H1 (cell line): ENCODE measurements at regions not wholly inside any gene's neighbourhood (a gene's known extent, or its start where the extent isn't known, plus 50 kb on each side); places are given as distances from the start of the nearest gene placed in this dataset.

ENCODE experiments used
- CTCF ChIA-PET: fragments of 300-600 bp; sonication (Branson Sonifier 250); formaldehyde crosslinking; loops from one replicate; lab custom pipeline; 2021; ENCODE audit not compliant: partially characterized antibody; lab: Charles Lee
- POLR2A ChIA-PET: fragments of 300-600 bp; sonication (Branson Sonifier 250); formaldehyde crosslinking; loops from one replicate; lab custom pipeline; 2021; ENCODE audit warnings: inconsistent platforms; ENCODE audit not compliant: partially characterized antibody; lab: Charles Lee
- DNase-seq, 2 experiments: peaks; one replicate each; pipeline versions ENCODE4 v3.0.0 to v3.0.0-alpha.2; 2010 to 2022; ENCODE audit warnings: low spot score in 2 of 2, low read depth in 1 of 2, mixed read lengths in 1 of 2
- FAIRE-seq: peaks from 2 replicates; lab custom pipeline; 2011; peaks lifted over from hg19 to GRCh38; lab: Jason Lieb, UNC
- H2AFZ ChIP-seq: 2 replicates; pipeline ENCODE4 v1.8.1; 2012; ENCODE audit warnings: low read length, inconsistent platforms
- H2AK5ac ChIP-seq: 2 replicates; pipeline ENCODE4 v1.6.1; 2013; ENCODE audit warnings: low read depth, low read length
- H2BK120ac ChIP-seq: replicated peaks from 2 replicates; pipeline ENCODE3; 2013; ENCODE audit warnings: low read depth, low read length, inconsistent platforms
- H2BK12ac ChIP-seq: 2 replicates; pipeline ENCODE4 v1.6.1; 2013; ENCODE audit warnings: low read depth, low read length
- H2BK15ac ChIP-seq: 2 replicates; pipeline ENCODE4 v1.6.1; 2013; ENCODE audit warnings: low read length
- H2BK20ac ChIP-seq: 2 replicates; pipeline ENCODE4 v1.6.1; 2013; ENCODE audit warnings: low read length
- H2BK5ac ChIP-seq: 2 replicates; pipeline ENCODE4 v1.6.1; 2013; ENCODE audit warnings: low read depth, low read length
- H3K14ac ChIP-seq: 2 replicates; pipeline ENCODE4 v1.6.1; 2013; ENCODE audit warnings: inconsistent platforms; ENCODE audit not compliant: insufficient read length
- H3K18ac ChIP-seq: 2 replicates; pipeline ENCODE4 v1.6.1; 2013; ENCODE audit warnings: low read length; ENCODE audit errors: extremely low read depth
- H3K23ac ChIP-seq: 2 replicates; pipeline ENCODE4 v1.6.1; 2013; ENCODE audit warnings: inconsistent platforms; ENCODE audit not compliant: insufficient read length
- H3K23me2 ChIP-seq: 2 replicates; pipeline ENCODE4 v1.6.1; 2013; ENCODE audit warnings: low read depth, low read length
- H3K27ac ChIP-seq: 2 replicates; pipeline ENCODE4 v1.6.1; 2011; ENCODE audit warnings: low read depth, low read length, inconsistent platforms
- H3K27me3 ChIP-seq, 4 experiments: replicated peaks in 1 of 4; 1 replicate in 1 of 4; 2 replicates in 3 of 4; pipeline versions ENCODE4 v1.6.1 to v1.8.1; 2011 to 2013; ENCODE audit warnings: low read length in 3 of 4, mild to moderate bottlenecking in 3 of 4, inconsistent platforms in 2 of 4, mixed read lengths in 2 of 4, moderate library complexity in 1 of 4; ENCODE audit not compliant: control insufficient read depth in 3 of 4, insufficient read depth in 3 of 4; ENCODE audit errors: extremely low read depth in 1 of 4
- H3K36me3 ChIP-seq, 4 experiments: 2 replicates each; pipeline versions ENCODE4 v1.6.1 to v1.8.1; 2011 to 2013; ENCODE audit warnings: mild to moderate bottlenecking in 4 of 4, low read length in 3 of 4, moderate library complexity in 2 of 4, control low read depth in 1 of 4, inconsistent platforms in 1 of 4; ENCODE audit not compliant: insufficient read depth in 4 of 4, control insufficient read depth in 2 of 4
- H3K4ac ChIP-seq: replicated peaks from 2 replicates; pipeline ENCODE3; 2013; ENCODE audit warnings: low read length, low read depth, mixed read lengths, inconsistent platforms; ENCODE audit not compliant: insufficient read length
- H3K4me1 ChIP-seq, 4 experiments: replicated peaks in 1 of 4; 1 replicate in 1 of 4; 2 replicates in 3 of 4; pipeline versions ENCODE4 v1.6.1 to v1.8.1; 2011 to 2013; ENCODE audit warnings: low read length in 3 of 4, inconsistent platforms in 2 of 4, mixed read lengths in 1 of 4; ENCODE audit not compliant: insufficient read depth in 4 of 4, control insufficient read depth in 3 of 4
- H3K4me2 ChIP-seq, 2 experiments: 2 replicates each; pipeline versions ENCODE4 v1.6.1 to v1.8.1; 2011 to 2013; ENCODE audit warnings: low read depth in 2 of 2, low read length in 2 of 2, control low read depth in 1 of 2, inconsistent platforms in 1 of 2, mild to moderate bottlenecking in 1 of 2; ENCODE audit not compliant: insufficient read depth in 1 of 2
- H3K4me3 ChIP-seq, 4 experiments: fragments of 200-600, 300-600 bp in 1 of 4; sonication (generic), shearing (Covaris generic), sonication (Bioruptor Twin) in 1 of 4; 2 replicates each; pipeline versions ENCODE4 v1.5.1 to v1.8.1; 2011 to 2016; ENCODE audit warnings: low read length in 4 of 4, low read depth in 3 of 4, control low read depth in 2 of 4, inconsistent platforms in 2 of 4, mild to moderate bottlenecking in 2 of 4, mixed read lengths in 1 of 4, moderate library complexity in 1 of 4; ENCODE audit not compliant: insufficient read depth in 2 of 4; ENCODE audit errors: extremely low read depth in 1 of 4
- H3K56ac ChIP-seq: replicated peaks from 2 replicates; pipeline ENCODE3; 2013; ENCODE audit warnings: low read depth, mild to moderate bottlenecking, mixed read lengths, low read length, inconsistent platforms; ENCODE audit not compliant: insufficient read length
- H3K79me1 ChIP-seq: 2 replicates; pipeline ENCODE4 v1.6.1; 2013; ENCODE audit warnings: low read depth, low read length, control low read depth
- H3K79me2 ChIP-seq, 2 experiments: 2 replicates each; pipeline versions ENCODE4 v1.6.1 to v1.8.1; 2012 to 2013; ENCODE audit warnings: low read length in 2 of 2, mild to moderate bottlenecking in 2 of 2, inconsistent platforms in 1 of 2; ENCODE audit not compliant: insufficient read depth in 2 of 2, control insufficient read depth in 1 of 2
- H3K9ac ChIP-seq, 4 experiments: replicated peaks in 1 of 4; 1 replicate in 1 of 4; 2 replicates in 3 of 4; pipeline versions ENCODE4 v1.6.1 to v1.8.1; 2011 to 2013; ENCODE audit warnings: low read depth in 3 of 4, low read length in 3 of 4, control low read depth in 2 of 4, mild to moderate bottlenecking in 2 of 4, moderate library complexity in 2 of 4, inconsistent platforms in 1 of 4; ENCODE audit errors: extremely low read depth in 1 of 4
- H3K9me3 ChIP-seq, 2 experiments: 2 replicates each; pipeline versions ENCODE4 v1.6.1 to v1.8.1; 2012 to 2013; ENCODE audit warnings: mild to moderate bottlenecking in 2 of 2, moderate library complexity in 2 of 2, control low read depth in 1 of 2, inconsistent platforms in 1 of 2, low read depth in 1 of 2, low read length in 1 of 2, mixed read lengths in 1 of 2; ENCODE audit not compliant: insufficient read depth in 2 of 2
- H4K20me1 ChIP-seq, 2 experiments: replicated peaks in 1 of 2; 2 replicates each; pipeline versions ENCODE3 to v1.8.1; 2011 to 2013; ENCODE audit warnings: inconsistent platforms in 2 of 2, low read length in 2 of 2, mild to moderate bottlenecking in 1 of 2; ENCODE audit not compliant: insufficient read depth in 2 of 2, control insufficient read depth in 1 of 2
- H4K5ac ChIP-seq: 2 replicates; pipeline ENCODE4 v1.6.1; 2013; ENCODE audit warnings: low read length, low read depth, mixed read lengths, inconsistent platforms; ENCODE audit not compliant: insufficient read length
- H4K8ac ChIP-seq: 2 replicates; pipeline ENCODE4 v1.8.0; 2013; ENCODE audit warnings: mild to moderate bottlenecking, moderate library complexity, low read length, inconsistent platforms; ENCODE audit not compliant: insufficient read depth; ENCODE audit errors: extremely low read depth
- H4K91ac ChIP-seq: replicated peaks from 2 replicates; pipeline ENCODE3; 2013; ENCODE audit warnings: low read length, mixed read lengths, inconsistent platforms; ENCODE audit not compliant: insufficient read length
- BACH1 ChIP-seq: IDR thresholded peaks from 2 replicates; pipeline ENCODE4 v1.6.1; 2012; ENCODE audit warnings: low read length, improper control_type of control experiment
- BCL11A ChIP-seq, 2 experiments: IDR thresholded peaks; one replicate each; pipeline ENCODE4 v1.6.1; 2011; ENCODE audit warnings: low read depth in 2 of 2, low read length in 2 of 2, mild to moderate bottlenecking in 2 of 2
- HDAC6 ChIP-seq: IDR thresholded peaks from one replicate; pipeline ENCODE4 v1.7.1; 2012; ENCODE audit warnings: low read depth, mild to moderate bottlenecking, inconsistent platforms, low read length, moderate library complexity
- JUN ChIP-seq: IDR thresholded peaks from 2 replicates; pipeline ENCODE4 v1.6.1; 2011; ENCODE audit warnings: low read depth, mild to moderate bottlenecking, improper control_type of control experiment, low read length
- POU5F1 ChIP-seq: IDR thresholded peaks from 2 replicates; pipeline ENCODE4 v1.6.1; 2011; ENCODE audit warnings: low read depth, mild to moderate bottlenecking, low read length, moderate library complexity
- SRF ChIP-seq: IDR thresholded peaks from 2 replicates; pipeline ENCODE4 v1.6.1; 2011; ENCODE audit warnings: mild to moderate bottlenecking, low read depth, low read length, moderate library complexity
- WGBS, 2 experiments: shearing (Covaris generic) in 1 of 2; methylation state at CpG; one replicate each; pipeline versions ENCODE4 v1.1.6 to v1.1.7; 2013 to 2015; ENCODE audit warnings: low lambda C conversion rate in 2 of 2, mixed read lengths in 2 of 2, inconsistent platforms in 1 of 2, low coverage in 1 of 2, missing lambda C conversion rate in 1 of 2; ENCODE audit not compliant: insufficient replicate concordance in 2 of 2, insufficient coverage in 1 of 2, insufficient read length in 1 of 2; ENCODE audit errors: extremely low coverage in 1 of 2, missing lambda C conversion rate in 1 of 2; 5-methylcytosine and 5-hydroxymethylcytosine counted together

GRCh38 chr3:79866162-79866561 is 98.4 kb upstream of the ROBO1 start:
- Histone ChIP-seq H3K4me3 (no peak overlapping the region), H3K14ac (no peak overlapping the region), H2AK5ac (no peak overlapping the region), H4K91ac (no peak overlapping the region), H3K4me1 (no peaks in the 10 kb centered on the region), H2BK12ac (no peak overlapping the region), H4K8ac (no peak overlapping the region), H4K20me1 (no peaks in the 10 kb centered on the region), H2BK120ac (no peak overlapping the region), H3K79me1 (no peaks in the 10 kb centered on the region), H2BK20ac (no peak overlapping the region), H2BK15ac (no peak overlapping the region), H3K23me2 (no peaks in the 10 kb centered on the region), H3K4me2 (no peak overlapping the region), H4K5ac (no peak overlapping the region), H3K79me2 (no peaks in the 10 kb centered on the region), H2BK5ac (no peak overlapping the region), H3K56ac (no peak overlapping the region), H3K9ac (no peak overlapping the region), H3K27ac (no peak overlapping the region), H3K23ac (no peak overlapping the region), H3K27me3 (no peaks in the 10 kb centered on the region), H3K9me3 (no peaks in the 10 kb centered on the region), H3K36me3 (no peaks in the 10 kb centered on the region), H3K18ac (no peak overlapping the region), H3K4ac (no peak overlapping the region), H2AFZ (no peak overlapping the region)
- DNase-seq, result no peak
- POLR2A ChIA-PET, result no interaction called here
- CTCF ChIA-PET, result interaction anchor here (1.0 kb wide), 1 partner anchor 55 kb away, joined by 3 read pairs; no protein-coding TSS in a partner anchor
- no peak for FAIRE-seq
- 93% methylated on average over 2 of the region's 2 CpGs; no CpG with 5 or more reads in 1 of the 2 experiments for WGBS, 2 experiments
- TF ChIP-seq POU5F1, result no peak
- no peak for TF ChIP-seq HDAC6
- TF ChIP-seq BACH1, result no peak
- no peak for TF ChIP-seq JUN
- TF ChIP-seq SRF, result no peak
- TF ChIP-seq BCL11A (IDR thresholded peaks at IDR 0.05; ENCODE audit: low read depth in 2 of 2, low read length in 2 of 2), result no peak
